Endothelial cell of umbilical vein (primary cell): ENCODE measurements at regions not wholly inside any gene's neighbourhood (a gene's known extent, or its start where the extent isn't known, plus 50 kb on each side); places are given as distances from the start of the nearest gene placed in this dataset.
"Not testable (repeated sequence)": the region's sequence is repeated elsewhere in the genome, so short reads cannot be mapped to it uniquely, and the experiment has no call there.

Experiments
- BruUV-seq: library from RNA; stranded (reverse); fragments of 400-500 nt; replicated peaks from 2 replicates; lab custom pipeline; 2021; lab: Mats Ljungman, UMichigan
- CTCF ChIA-PET: fragments of 300-600, 350-600 bp; sonication (Branson Sonifier 250); formaldehyde crosslinking; loops from one replicate; lab custom pipeline; 2021; ENCODE audit warnings: antibody characterized with exemption, inconsistent platforms; lab: Charles Lee
- POLR2A ChIA-PET: fragments of 300-600, 350-600 bp; sonication (Branson Sonifier 250); formaldehyde crosslinking; loops from one replicate; lab custom pipeline; 2021; ENCODE audit warnings: antibody characterized with exemption, inconsistent platforms; lab: Charles Lee
- DNase-seq: peaks from one replicate; pipeline ENCODE4 v3.0.0-alpha.2; 2011; ENCODE audit warnings: low read depth, low spot score
- FAIRE-seq: peaks from 2 replicates; lab custom pipeline; 2011; peaks lifted over from hg19 to GRCh38; lab: Jason Lieb, UNC
- H2AFZ ChIP-seq: 2 replicates; pipeline ENCODE4 v1.6.0; 2012; ENCODE audit warnings: low read depth, low read length, control low read depth, inconsistent platforms
- H3K27ac ChIP-seq: 2 replicates; pipeline ENCODE4 v1.5.1; 2011; ENCODE audit warnings: low read depth, mild to moderate bottlenecking, control low read depth, low read length, moderate library complexity; ENCODE audit not compliant: insufficient read depth
- H3K27me3 ChIP-seq, 2 experiments: 2 replicates each; pipeline versions ENCODE4 v1.6.0 to v1.6.1; 2011; ENCODE audit warnings: low read length in 2 of 2, mixed read lengths in 1 of 2; ENCODE audit not compliant: control insufficient read depth in 2 of 2, insufficient read depth in 2 of 2
- H3K36me3 ChIP-seq, 2 experiments: 2 replicates in 1 of 2; 3 replicates in 1 of 2; pipeline ENCODE4 v1.5.1; 2011; ENCODE audit warnings: low read length in 2 of 2, mild to moderate bottlenecking in 1 of 2, moderate library complexity in 1 of 2; ENCODE audit not compliant: control insufficient read depth in 2 of 2, insufficient read depth in 2 of 2; ENCODE audit errors: extremely low read depth in 1 of 2
- H3K4me1 ChIP-seq: 3 replicates; pipeline ENCODE4 v1.5.1; 2011; ENCODE audit warnings: mild to moderate bottlenecking, low read length; ENCODE audit not compliant: control insufficient read depth, insufficient read depth; ENCODE audit errors: extremely low read depth
- H3K4me2 ChIP-seq: 2 replicates; pipeline ENCODE4 v1.6.1; 2011; ENCODE audit warnings: low read length, control low read depth, mixed read lengths; ENCODE audit not compliant: insufficient read depth
- H3K4me3 ChIP-seq, 3 experiments: fragments of 200-600 bp in 1 of 3; sonication (generic), shearing (Covaris generic) in 1 of 3; replicated peaks in 1 of 3; 2 replicates each; pipeline ENCODE4 v1.5.1; 2011 to 2016; ENCODE audit warnings: control low read depth in 3 of 3, low read length in 3 of 3, mild to moderate bottlenecking in 2 of 3, inconsistent platforms in 1 of 3, low read depth in 1 of 3, moderate library complexity in 1 of 3; ENCODE audit not compliant: insufficient read depth in 1 of 3
- H3K79me2 ChIP-seq: 2 replicates; pipeline ENCODE4 v1.6.0; 2012; ENCODE audit warnings: low read length, inconsistent platforms; ENCODE audit not compliant: control insufficient read depth, insufficient read depth
- H3K9ac ChIP-seq: replicated peaks from 2 replicates; pipeline ENCODE3; 2011; ENCODE audit warnings: low read length, control low read depth; ENCODE audit not compliant: insufficient read depth; ENCODE audit errors: extremely low read depth
- H3K9me1 ChIP-seq: replicated peaks from 3 replicates; pipeline ENCODE4 v1.6.0; 2011; ENCODE audit warnings: mild to moderate bottlenecking, low read length; ENCODE audit not compliant: control insufficient read depth, insufficient read depth; ENCODE audit errors: extremely low read depth
- H3K9me3 ChIP-seq: replicated peaks from 2 replicates; pipeline ENCODE4 v1.5.1; 2012; ENCODE audit warnings: low read length, inconsistent platforms; ENCODE audit not compliant: control insufficient read depth, insufficient read depth
- H4K20me1 ChIP-seq: replicated peaks from 2 replicates; pipeline ENCODE3; 2011; ENCODE audit warnings: mild to moderate bottlenecking, low read length; ENCODE audit not compliant: control insufficient read depth, insufficient read depth; ENCODE audit errors: extremely low read depth
- CTCF ChIP-seq, 2 donors: IDR thresholded peaks; 1 replicate in 1 of 2; 2 replicates in 1 of 2; pipeline ENCODE4 v1.5.1; 2011; ENCODE audit warnings: low read length in 2 of 2, mild to moderate bottlenecking in 2 of 2, moderate library complexity in 2 of 2, control low read depth in 1 of 2, inconsistent platforms in 1 of 2, low read depth in 1 of 2; ENCODE audit not compliant: insufficient read depth in 1 of 2; ENCODE audit errors: extremely low read depth in 1 of 2
- EZH2 ChIP-seq: IDR thresholded peaks from 2 replicates; pipeline ENCODE4 v1.6.1; 2012; ENCODE audit warnings: borderline replicate concordance, low read depth, mild to moderate bottlenecking, moderate library complexity, low read length, inconsistent platforms; ENCODE audit not compliant: severe bottlenecking
- FOS ChIP-seq: IDR thresholded peaks from 2 replicates; pipeline ENCODE4 v1.6.1; 2011; ENCODE audit warnings: mild to moderate bottlenecking, low read length, moderate library complexity, borderline replicate concordance; ENCODE audit not compliant: insufficient read depth
- GATA2 ChIP-seq: IDR thresholded peaks from 2 replicates; pipeline ENCODE4 v1.7.0; 2011; ENCODE audit warnings: low read depth, mild to moderate bottlenecking, moderate library complexity, mixed read lengths, low read length; ENCODE audit not compliant: insufficient read length, insufficient read depth
- JUN ChIP-seq: IDR thresholded peaks from 2 replicates; pipeline ENCODE4 v1.6.1; 2011; ENCODE audit warnings: borderline replicate concordance, low read depth; ENCODE audit not compliant: insufficient read length, insufficient read depth
- MAX ChIP-seq: IDR thresholded peaks from 2 replicates; pipeline ENCODE4 v1.6.1; 2011; ENCODE audit not compliant: insufficient read depth, insufficient read length
- MYC ChIP-seq: IDR thresholded peaks from one replicate; pipeline ENCODE4 v1.6.1; 2011; ENCODE audit warnings: mild to moderate bottlenecking, low read depth, low read length
- POLR2A ChIP-seq: IDR thresholded peaks from 2 replicates; pipeline ENCODE4 v1.6.1; 2012; ENCODE audit warnings: low read depth, mild to moderate bottlenecking, control low read depth, low read length
- POLR2AphosphoS5 ChIP-seq: IDR thresholded peaks from 2 replicates; pipeline ENCODE4 v1.6.1; 2012; ENCODE audit warnings: low read depth, mild to moderate bottlenecking, control low read depth, low read length, moderate library complexity; ENCODE audit not compliant: insufficient read depth
- dilution Hi-C: fragments of 300-500 bp; cut with MboI; formaldehyde crosslinking; loops from one replicate; pipeline ENCODE4 v1.15.0; 2019; ENCODE audit warnings: low sequenced_read_pairs; ENCODE audit not compliant: extremely low pct_ligation_motif_present
- intact Hi-C: fragments of 100-400 bp; cut with micrococcal nuclease; formaldehyde crosslinking; loops from one replicate; pipeline ENCODE4 v1.10.0; 2022

DNA sequence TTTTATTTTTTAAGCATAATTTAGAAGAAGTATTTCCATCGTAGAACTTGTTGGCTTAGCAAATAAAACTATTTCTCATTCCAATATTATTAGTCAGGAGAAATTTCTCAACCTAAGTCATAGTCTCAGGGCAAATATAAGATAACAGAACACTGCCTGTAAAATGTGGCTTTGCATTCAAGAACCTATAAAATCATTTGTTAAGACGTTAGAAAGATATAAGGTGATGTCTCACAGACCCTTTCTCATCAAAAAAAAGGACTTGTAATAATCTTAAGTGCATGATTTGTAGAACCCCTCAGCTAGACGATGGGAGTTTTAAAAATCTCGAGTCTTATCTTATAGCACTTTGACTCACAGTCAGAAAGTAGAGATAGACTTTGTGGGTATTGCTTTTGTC lies 314.7 kb upstream of the CFAP20DC start:
- ChIA-PET POLR2A (no interaction called here), CTCF (no interaction called here)
- H2AFZ ChIP-seq = no peak overlapping the region
- no peak overlapping the region for H3K27ac ChIP-seq
- H3K79me2 ChIP-seq = no peaks in the 10 kb centered on the region
- H3K4me2 ChIP-seq = no peak overlapping the region
- H3K36me3 ChIP-seq = no peaks in the 10 kb centered on the region
- H3K9me3 ChIP-seq = no peaks in the 10 kb centered on the region
- no peaks in the 10 kb centered on the region for H3K4me1 ChIP-seq
- H3K27me3 ChIP-seq = no peaks in the 10 kb centered on the region
- BruUV-seq = no TSS peak
- no peaks in the 10 kb centered on the region for H4K20me1 ChIP-seq
- DNase-seq (no peak), FAIRE-seq (no peak)
- dilution Hi-C loops (no loop called here), intact Hi-C loops (no loop called here)
- no peaks in the 10 kb centered on the region for H3K9me1 ChIP-seq
- TF ChIP-seq GATA2 (no peak), POLR2A (no peak), FOS (no peak), JUN (no peak), MAX (no peak), POLR2AphosphoS5 (no peak), MYC (no peak), EZH2 (no peak), CTCF (IDR thresholded peaks at IDR 0.05; ENCODE audit: extremely low read depth in 1 of 2, insufficient read depth in 1 of 2, low read depth in 1 of 2, low read length in 2 of 2) (no peak)
- no peak overlapping the region for H3K4me3 ChIP-seq
- H3K9ac ChIP-seq = no peak overlapping the region

- dilution Hi-C loops, H3K79me2 ChIP-seq, H3K4me3 ChIP-seq, H3K4me1 ChIP-seq, H3K9me3 ChIP-seq, H3K27me3 ChIP-seq, H3K9me1 ChIP-seq, H3K36me3 ChIP-seq, BruUV-seq, H3K27ac ChIP-seq, H2AFZ ChIP-seq, POLR2A ChIA-PET, H3K4me2 ChIP-seq, FAIRE-seq, H4K20me1 ChIP-seq, CTCF ChIA-PET, H3K9ac ChIP-seq, intact Hi-C loops, DNase-seq: not testable (repeated sequence)
Observed at GRCh38 chr3:59360312-59360711, 310.5 kb upstream of the CFAP20DC start.
